ENCODE measurements at regions not wholly inside any gene's neighbourhood (a gene's known extent, or its start where the extent isn't known, plus 50 kb on each side); places are given as distances from the start of the nearest gene placed in this dataset.

DNA sequence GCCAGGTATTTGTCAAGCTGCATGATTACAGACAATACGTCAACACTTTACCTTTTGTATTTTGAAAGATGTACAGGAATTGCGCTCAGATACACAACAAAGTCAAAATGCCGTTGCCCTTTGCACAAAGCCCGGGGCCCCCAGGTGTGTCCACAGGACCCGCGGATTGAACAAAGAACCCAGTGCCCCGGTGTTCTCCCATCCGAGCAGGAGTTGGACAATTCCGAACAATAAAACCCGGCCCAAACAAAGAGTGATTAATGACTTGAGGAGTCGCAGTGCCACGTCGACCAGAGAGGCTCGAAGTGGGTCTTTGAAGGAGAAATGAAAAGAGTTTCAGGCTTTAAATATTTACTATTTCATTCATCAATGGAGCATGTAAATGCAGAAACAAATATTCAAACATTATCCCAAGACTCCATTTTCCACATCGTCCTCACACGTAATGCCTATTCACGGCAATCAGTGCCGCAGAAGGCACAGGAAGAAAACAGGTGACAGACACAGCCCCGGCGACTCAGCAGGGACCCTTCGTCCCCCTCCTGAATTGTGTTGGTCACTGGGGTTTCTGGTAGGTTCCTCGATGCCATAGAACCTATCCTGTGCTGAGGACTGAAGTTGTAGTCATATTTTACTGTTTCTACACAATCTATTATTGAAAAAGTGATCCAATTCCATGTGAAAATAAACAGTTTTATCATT, 70.9 kb upstream of the MGMT start:
- no peak for FAIRE-seq

DNA sequence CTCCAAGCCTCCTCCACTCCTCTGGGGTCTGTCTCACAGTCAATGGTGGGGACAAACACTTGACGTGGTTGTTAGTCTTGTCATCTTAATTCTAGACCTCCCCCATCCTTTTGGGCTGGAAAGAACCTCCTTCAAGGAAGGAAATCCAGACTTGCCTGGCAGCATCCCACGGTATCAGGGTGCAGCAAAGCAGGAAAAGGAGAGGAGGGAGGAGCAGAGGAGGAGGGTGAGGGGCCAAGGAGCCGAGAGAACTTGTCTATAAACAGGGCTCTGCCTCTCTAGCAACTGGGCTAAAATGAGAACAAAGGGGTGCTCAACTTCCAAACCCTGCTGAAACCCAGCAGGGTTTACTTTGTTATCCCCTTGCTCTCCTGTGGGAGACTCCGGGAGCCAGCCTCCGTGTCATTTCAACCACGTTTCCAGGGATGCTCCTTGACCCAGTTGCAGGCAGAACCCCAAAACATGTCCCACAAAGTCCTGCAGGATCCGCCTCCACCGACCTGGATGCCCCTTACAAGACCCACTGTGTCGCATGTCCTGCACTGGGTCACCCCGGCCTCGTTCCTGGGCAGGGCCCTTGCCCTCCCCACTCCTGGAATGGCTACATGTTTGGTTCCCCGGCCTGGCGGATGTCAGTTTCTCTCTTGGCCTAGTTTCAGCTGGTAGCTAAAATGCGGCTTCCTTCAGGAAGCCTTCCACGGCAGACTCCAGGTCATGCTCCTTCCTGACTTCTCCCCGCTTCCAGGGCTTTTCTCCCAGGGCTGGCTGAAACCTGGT, 69.7 kb upstream of the MGMT start:
- no peak for FAIRE-seq

GRCh38 chr10:129398711-129399141, 68.3 kb upstream of the MGMT start:
- no peak for FAIRE-seq

DNA sequence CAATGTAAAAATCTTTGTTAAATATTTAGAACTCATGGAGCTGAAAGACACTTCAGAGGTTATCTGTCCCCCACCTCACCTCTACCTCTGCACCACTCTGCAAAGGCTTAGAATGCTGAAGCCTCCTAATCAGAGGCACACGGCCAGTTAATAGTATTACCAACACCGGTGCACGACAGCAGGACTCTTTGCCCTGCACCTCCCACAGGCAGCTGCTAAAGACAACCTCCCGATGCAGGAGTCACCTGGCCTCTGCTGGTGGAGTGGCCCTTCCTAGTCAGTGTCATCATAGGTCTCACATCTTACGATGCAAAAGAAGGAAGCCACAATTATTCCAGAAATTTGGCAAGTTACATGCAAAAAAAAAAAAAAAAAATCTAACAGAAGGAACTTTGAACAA, 66.6 kb upstream of the MGMT start:
- no peak for FAIRE-seq

GRCh38 chr10:129402459-129402858, 64.6 kb upstream of the MGMT start:
- no peak for FAIRE-seq

DNA sequence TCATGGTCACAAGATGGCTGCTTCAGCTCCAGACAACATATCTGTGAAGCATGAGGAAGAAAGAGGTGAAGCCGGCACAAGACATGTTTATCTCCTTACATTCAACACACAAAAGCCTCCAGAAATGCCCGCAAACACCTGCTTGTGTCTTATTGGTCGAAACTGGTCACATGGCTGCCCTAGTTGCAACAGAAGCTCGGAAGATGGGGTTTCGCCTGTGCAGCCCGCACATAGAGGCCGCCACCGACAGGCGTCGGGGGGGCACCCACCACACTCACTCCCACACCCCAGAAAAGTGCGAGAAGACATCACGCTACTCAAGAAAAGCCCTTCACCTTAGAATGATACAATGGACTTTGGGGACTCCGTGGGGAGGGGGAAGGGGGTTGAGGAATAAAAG, 63.0 kb upstream of the MGMT start:
- no peak for FAIRE-seq

DNA sequence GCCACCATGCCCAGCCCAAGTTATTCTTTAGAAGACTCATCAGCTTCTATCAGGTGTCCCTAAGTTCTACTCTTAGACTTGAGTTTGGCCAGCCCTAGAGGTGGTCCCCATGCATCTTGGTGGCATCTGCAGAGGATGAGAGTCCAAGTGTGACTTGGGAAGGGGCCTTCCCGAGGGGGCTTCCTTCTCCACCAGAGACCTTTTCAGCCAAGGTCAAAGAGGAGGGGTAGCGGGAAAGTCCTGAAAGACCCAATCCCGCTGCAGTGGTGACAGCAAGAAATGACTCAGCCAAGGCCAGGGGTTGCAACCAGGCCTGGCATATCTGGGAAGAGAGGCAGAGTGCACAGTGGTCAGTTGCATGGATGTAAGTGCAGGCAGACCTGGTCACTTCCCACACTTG, 61.7 kb upstream of the MGMT start:
- FAIRE-seq: no peak

DNA sequence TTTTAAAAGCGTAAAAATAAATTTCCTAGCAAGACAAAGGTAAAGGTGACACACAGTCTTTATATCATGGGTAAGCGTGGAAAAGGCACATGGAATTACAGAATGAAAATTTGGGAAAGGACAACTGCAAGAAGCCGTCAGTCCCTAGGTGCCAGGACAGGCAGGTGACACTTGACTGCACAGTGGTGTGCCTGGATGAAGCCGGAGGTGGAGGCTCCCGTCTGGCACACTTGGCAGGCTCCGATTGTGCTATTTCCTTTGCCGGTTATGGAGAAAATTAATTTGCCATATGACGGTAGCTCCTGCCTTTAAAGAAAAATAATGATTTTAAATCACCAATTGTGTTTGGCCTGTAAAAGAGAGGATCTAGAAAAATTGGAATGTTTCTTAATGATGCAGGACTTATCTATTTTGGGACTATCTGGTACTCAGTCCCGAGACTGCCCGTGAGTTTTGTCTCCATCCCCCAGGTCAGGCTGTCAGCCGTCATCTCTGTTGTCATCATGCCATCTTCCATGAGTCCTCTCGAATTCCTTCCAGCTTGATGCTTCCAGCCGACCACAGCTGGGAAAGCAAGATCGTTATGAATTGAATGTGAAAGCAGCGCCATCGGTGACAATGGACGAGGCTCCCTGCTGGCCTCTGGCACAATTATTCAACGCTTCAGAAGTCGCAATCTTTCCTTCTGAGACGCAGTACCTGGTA, 56.2 kb upstream of the MGMT start:
- no peak for FAIRE-seq

DNA sequence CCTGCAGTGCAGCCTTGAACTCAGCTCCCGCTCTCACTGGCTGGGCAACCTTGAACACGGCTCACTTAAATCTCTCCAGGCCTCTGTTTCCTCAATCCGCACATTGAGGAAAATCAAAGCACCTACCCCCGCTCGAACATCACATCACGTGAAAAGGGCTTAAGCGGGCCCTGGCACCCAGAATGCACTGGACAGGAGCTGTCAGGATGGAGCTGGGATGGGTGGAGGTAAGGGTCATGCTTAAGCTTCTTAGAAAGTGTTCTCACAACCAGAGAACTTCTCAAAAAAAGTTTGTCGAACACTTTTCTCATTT, 55.7 kb upstream of the MGMT start:
- FAIRE-seq: no peak

- no peak for FAIRE-seq
Measured at GRCh38 chr10:129411772-129412171, 55.3 kb upstream of the MGMT start.

DNA sequence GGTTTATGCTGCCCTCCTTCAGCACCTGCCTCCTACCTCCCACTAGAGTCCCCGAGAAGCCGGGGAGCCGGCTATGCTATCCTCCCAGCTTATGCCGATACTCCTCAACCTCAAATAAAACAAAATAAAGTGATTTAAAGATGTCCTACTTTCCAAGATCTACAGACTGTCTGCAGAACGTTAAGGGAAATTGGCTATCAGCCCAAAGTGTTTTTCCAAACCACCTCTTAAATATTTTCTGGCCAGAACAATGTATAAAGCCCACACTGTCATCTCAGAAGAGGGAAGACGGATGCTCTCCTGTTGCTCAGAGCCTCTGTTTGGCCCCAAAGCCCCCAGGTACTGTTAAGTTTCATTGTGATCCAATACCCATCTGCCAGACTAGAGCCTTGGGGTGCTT, 54.0 kb upstream of the MGMT start:
- no peak for FAIRE-seq

GRCh38 chr10:129415215-129416140, 51.6 kb upstream of the MGMT start:
- no peak for FAIRE-seq

- no peak for FAIRE-seq
Measured at GRCh38 chr10:129416155-129416554, 50.9 kb upstream of the MGMT start.

DNA sequence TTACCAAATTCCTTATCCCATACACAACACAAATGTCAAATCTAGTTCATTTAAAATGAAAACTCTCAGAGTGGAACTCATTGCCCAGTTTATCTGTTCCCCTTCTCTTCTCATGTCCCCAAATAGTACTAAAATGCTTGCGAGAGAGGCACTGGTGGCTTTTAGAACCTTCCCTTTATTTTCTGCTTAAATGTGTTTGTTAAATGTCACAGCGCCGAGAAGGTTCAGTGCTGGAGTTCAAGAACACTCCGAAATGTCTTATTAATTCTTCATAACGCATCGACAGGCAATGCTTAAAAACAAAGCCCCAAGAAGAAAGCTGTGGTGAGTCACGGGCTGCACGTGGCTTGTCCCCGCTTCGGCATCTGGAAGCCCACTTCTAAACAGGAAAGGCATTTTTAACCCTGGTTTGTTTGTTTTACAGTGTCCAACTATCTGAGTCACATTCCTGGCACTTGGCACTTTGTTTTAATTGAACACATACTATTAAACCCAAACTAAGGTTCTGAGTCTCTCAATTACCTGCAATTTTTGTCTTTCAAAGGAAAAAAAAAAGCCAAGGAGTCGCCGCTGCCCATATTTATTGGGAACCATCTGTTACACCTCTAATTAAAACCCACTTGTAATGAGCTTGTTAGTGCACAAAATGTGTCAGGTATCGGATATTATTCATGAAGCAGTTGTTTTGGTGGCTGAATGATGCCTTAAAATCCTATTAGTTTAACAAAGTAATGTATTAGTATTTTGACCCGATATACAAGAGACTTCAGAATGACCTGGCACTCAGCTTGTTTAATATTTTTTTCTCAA, 49.9 kb upstream of the MGMT start:
- no peak for FAIRE-seq
